K562 (cell line): ENCODE measurements at regions not wholly inside any gene's neighbourhood (a gene's known extent, or its start where the extent isn't known, plus 50 kb on each side); places are given as distances from the start of the nearest gene placed in this dataset.
A peak's percentile ranks its signal among the peaks of the same experiment; 100 is the strongest.

Source experiments
- BCLAF1 ChIP-seq, 2 experiments: fragments of 450-650 bp in 1 of 2; IDR thresholded peaks; 2 replicates each; pipeline ENCODE4 v1.6.1; 2011 to 2017; ENCODE audit warnings: low read depth in 2 of 2, antibody characterized with exemption in 1 of 2, borderline replicate concordance in 1 of 2, low read length in 1 of 2, mild to moderate bottlenecking in 1 of 2, mixed read lengths in 1 of 2; ENCODE audit not compliant: control insufficient read depth in 1 of 2
- BDP1 ChIP-seq: IDR thresholded peaks from 3 replicates; pipeline ENCODE4 v1.6.1; 2011; ENCODE audit not compliant: insufficient read length, insufficient read depth
- BMI1 ChIP-seq: fragments of 150-350 bp; IDR thresholded peaks from 2 replicates; pipeline ENCODE4 v1.6.1; 2014; ENCODE audit warnings: low read length
- CREB1 ChIP-seq, 2 experiments: sonication (generic) in 1 of 2; formaldehyde crosslinking in 1 of 2; IDR thresholded peaks; 2 replicates each; pipeline versions ENCODE4 v1.6.1 to v1.8.0; 2012 to 2022; ENCODE audit warnings: inconsistent platforms in 1 of 2, mild to moderate bottlenecking in 1 of 2, missing genetic modification reagents in 1 of 2, moderate library complexity in 1 of 2
- ELK3 ChIP-seq: fragments of 450-650 bp; formaldehyde crosslinking; IDR thresholded peaks from 2 replicates; pipeline ENCODE4 v1.4.0; 2020; ENCODE audit warnings: mild to moderate bottlenecking
- ETS1 ChIP-seq: conservative IDR thresholded peaks from 2 replicates; pipeline ENCODE4 v1.6.1; 2011; ENCODE audit warnings: low read depth, mild to moderate bottlenecking, low read length; ENCODE audit not compliant: control insufficient read depth
- NKRF ChIP-seq: fragments of 450-650 bp; IDR thresholded peaks from 2 replicates; pipeline ENCODE4 v1.6.1; 2016; ENCODE audit warnings: borderline replicate concordance
- NR4A1 ChIP-seq, 2 experiments: fragments of 250-450 bp in 1 of 2; fragments of 450-650 bp in 1 of 2; sonication (Bioruptor Pico) in 1 of 2; IDR thresholded peaks; 2 replicates each; pipeline versions ENCODE4 v1.4.0 to v1.6.1; 2016 to 2020; ENCODE audit warnings: mild to moderate bottlenecking in 2 of 2, missing compliant biosample characterization in 1 of 2, missing genetic modification characterization in 1 of 2, moderate library complexity in 1 of 2
- RB1 ChIP-seq: fragments of 450-650 bp; IDR thresholded peaks from 2 replicates; pipeline ENCODE4 v1.6.1; 2017; ENCODE audit warnings: low read depth, mild to moderate bottlenecking
- SMARCA4 ChIP-seq: fragments of 450-650 bp; IDR thresholded peaks from 2 replicates; pipeline ENCODE4 v1.6.1; 2016
- SRF ChIP-seq, 2 experiments: fragments of 250-450, 450-650 bp in 1 of 2; sonication (Bioruptor Pico) in 1 of 2; sonication (generic) in 1 of 2; formaldehyde crosslinking; IDR thresholded peaks; 2 replicates each; pipeline versions ENCODE4 v1.5.0 to v1.5.1; 2020 to 2022; ENCODE audit warnings: mild to moderate bottlenecking in 1 of 2, missing genetic modification reagents in 1 of 2
- SRSF9 ChIP-seq: fragments of 200-400 bp; formaldehyde crosslinking; IDR thresholded peaks from 2 replicates; pipeline ENCODE4 v1.6.1; 2017; ENCODE audit warnings: low read depth, low read length, borderline replicate concordance
- TGIF2 ChIP-seq: sonication (generic); formaldehyde crosslinking; IDR thresholded peaks from 2 replicates; pipeline ENCODE4 v1.8.1; 2022; ENCODE audit warnings: mild to moderate bottlenecking, missing genetic modification reagents, moderate library complexity
- ZFP36 ChIP-seq: fragments of 150-350 bp; IDR thresholded peaks from 2 replicates; pipeline ENCODE4 v1.6.1; 2018; ENCODE audit warnings: low read length, low read depth; ENCODE audit not compliant: partially characterized antibody
- ZNF507 ChIP-seq: conservative IDR thresholded peaks from 2 replicates; pipeline ENCODE4 v1.6.1; 2017; ENCODE audit warnings: missing genetic modification characterization, missing compliant biosample characterization

GRCh38 chr16:79869304-79870015, 268.9 kb upstream of the MAF start (continued):
- TF ChIP-seq ZFP36 (no peak), SRSF9 (no peak), BCLAF1 (IDR thresholded peaks at IDR 0.05; ENCODE audit: borderline replicate concordance in 1 of 2, control insufficient read depth in 1 of 2, low read depth in 2 of 2, low read length in 1 of 2) (0 out of 4 replicates have a peak, but pooled peaks of 1 of the 2 experiments have one; percentile 15), BDP1 (no peak), BMI1 (no peak), ETS1 (no peak), CREB1 (IDR thresholded peaks at IDR 0.05) (peak; percentile 45; the same call in 1 of the 2 replicates), CREB1 (CRISPR knock-in tag; IDR thresholded peaks at IDR 0.05) (no peak), TGIF2 (CRISPR knock-in tag) (no peak), SMARCA4 (peak; percentile 97), ZNF507 (tag) (no peak), SRF (CRISPR knock-in tag; IDR thresholded peaks at IDR 0.05) (0 out of 4 replicates have a peak, but pooled peaks of 1 of the 2 experiments have one; percentile 54), NR4A1 (CRISPR knock-in tag; IDR thresholded peaks at IDR 0.05) (no peak; the same call in 1 of the 2 replicates), NR4A1 (tag; IDR thresholded peaks at IDR 0.05) (no peak), RB1 (no peak), ELK3 (CRISPR knock-in tag) (no peak), NKRF (no peak)
